H1 (cell line): ENCODE measurements at regions not wholly inside any gene's neighbourhood (a gene's known extent, or its start where the extent isn't known, plus 50 kb on each side); places are given as distances from the start of the nearest gene placed in this dataset.
A peak's percentile ranks its signal among the peaks of the same experiment; 100 is the strongest.

Experiments
- CTCF ChIA-PET: fragments of 300-600 bp; sonication (Branson Sonifier 250); formaldehyde crosslinking; loops from one replicate; lab custom pipeline; 2021; ENCODE audit not compliant: partially characterized antibody; lab: Charles Lee
- POLR2A ChIA-PET: fragments of 300-600 bp; sonication (Branson Sonifier 250); formaldehyde crosslinking; loops from one replicate; lab custom pipeline; 2021; ENCODE audit warnings: inconsistent platforms; ENCODE audit not compliant: partially characterized antibody; lab: Charles Lee
- DNase-seq, 2 experiments: peaks; one replicate each; pipeline versions ENCODE4 v3.0.0 to v3.0.0-alpha.2; 2010 to 2022; ENCODE audit warnings: low spot score in 2 of 2, low read depth in 1 of 2, mixed read lengths in 1 of 2
- FAIRE-seq: peaks from 2 replicates; lab custom pipeline; 2011; peaks lifted over from hg19 to GRCh38; lab: Jason Lieb, UNC
- H2AFZ ChIP-seq: 2 replicates; pipeline ENCODE4 v1.8.1; 2012; ENCODE audit warnings: low read length, inconsistent platforms
- H2AK5ac ChIP-seq: 2 replicates; pipeline ENCODE4 v1.6.1; 2013; ENCODE audit warnings: low read depth, low read length
- H2BK120ac ChIP-seq: replicated peaks from 2 replicates; pipeline ENCODE3; 2013; ENCODE audit warnings: low read depth, low read length, inconsistent platforms
- H2BK12ac ChIP-seq: 2 replicates; pipeline ENCODE4 v1.6.1; 2013; ENCODE audit warnings: low read depth, low read length
- H2BK15ac ChIP-seq: 2 replicates; pipeline ENCODE4 v1.6.1; 2013; ENCODE audit warnings: low read length
- H2BK20ac ChIP-seq: 2 replicates; pipeline ENCODE4 v1.6.1; 2013; ENCODE audit warnings: low read length
- H2BK5ac ChIP-seq: 2 replicates; pipeline ENCODE4 v1.6.1; 2013; ENCODE audit warnings: low read depth, low read length
- H3K14ac ChIP-seq: 2 replicates; pipeline ENCODE4 v1.6.1; 2013; ENCODE audit warnings: inconsistent platforms; ENCODE audit not compliant: insufficient read length
- H3K18ac ChIP-seq: 2 replicates; pipeline ENCODE4 v1.6.1; 2013; ENCODE audit warnings: low read length; ENCODE audit errors: extremely low read depth
- H3K23ac ChIP-seq: 2 replicates; pipeline ENCODE4 v1.6.1; 2013; ENCODE audit warnings: inconsistent platforms; ENCODE audit not compliant: insufficient read length
- H3K23me2 ChIP-seq: 2 replicates; pipeline ENCODE4 v1.6.1; 2013; ENCODE audit warnings: low read depth, low read length
- H3K27ac ChIP-seq: 2 replicates; pipeline ENCODE4 v1.6.1; 2011; ENCODE audit warnings: low read depth, low read length, inconsistent platforms
- H3K27me3 ChIP-seq, 4 experiments: replicated peaks in 1 of 4; 1 replicate in 1 of 4; 2 replicates in 3 of 4; pipeline versions ENCODE4 v1.6.1 to v1.8.1; 2011 to 2013; ENCODE audit warnings: low read length in 3 of 4, mild to moderate bottlenecking in 3 of 4, inconsistent platforms in 2 of 4, mixed read lengths in 2 of 4, moderate library complexity in 1 of 4; ENCODE audit not compliant: control insufficient read depth in 3 of 4, insufficient read depth in 3 of 4; ENCODE audit errors: extremely low read depth in 1 of 4
- H3K36me3 ChIP-seq, 4 experiments: 2 replicates each; pipeline versions ENCODE4 v1.6.1 to v1.8.1; 2011 to 2013; ENCODE audit warnings: mild to moderate bottlenecking in 4 of 4, low read length in 3 of 4, moderate library complexity in 2 of 4, control low read depth in 1 of 4, inconsistent platforms in 1 of 4; ENCODE audit not compliant: insufficient read depth in 4 of 4, control insufficient read depth in 2 of 4
- H3K4ac ChIP-seq: replicated peaks from 2 replicates; pipeline ENCODE3; 2013; ENCODE audit warnings: low read length, low read depth, mixed read lengths, inconsistent platforms; ENCODE audit not compliant: insufficient read length
- H3K4me1 ChIP-seq, 4 experiments: replicated peaks in 1 of 4; 1 replicate in 1 of 4; 2 replicates in 3 of 4; pipeline versions ENCODE4 v1.6.1 to v1.8.1; 2011 to 2013; ENCODE audit warnings: low read length in 3 of 4, inconsistent platforms in 2 of 4, mixed read lengths in 1 of 4; ENCODE audit not compliant: insufficient read depth in 4 of 4, control insufficient read depth in 3 of 4
- H3K4me2 ChIP-seq, 2 experiments: 2 replicates each; pipeline versions ENCODE4 v1.6.1 to v1.8.1; 2011 to 2013; ENCODE audit warnings: low read depth in 2 of 2, low read length in 2 of 2, control low read depth in 1 of 2, inconsistent platforms in 1 of 2, mild to moderate bottlenecking in 1 of 2; ENCODE audit not compliant: insufficient read depth in 1 of 2
- H3K4me3 ChIP-seq, 4 experiments: fragments of 200-600, 300-600 bp in 1 of 4; sonication (generic), shearing (Covaris generic), sonication (Bioruptor Twin) in 1 of 4; 2 replicates each; pipeline versions ENCODE4 v1.5.1 to v1.8.1; 2011 to 2016; ENCODE audit warnings: low read length in 4 of 4, low read depth in 3 of 4, control low read depth in 2 of 4, inconsistent platforms in 2 of 4, mild to moderate bottlenecking in 2 of 4, mixed read lengths in 1 of 4, moderate library complexity in 1 of 4; ENCODE audit not compliant: insufficient read depth in 2 of 4; ENCODE audit errors: extremely low read depth in 1 of 4
- H3K56ac ChIP-seq: replicated peaks from 2 replicates; pipeline ENCODE3; 2013; ENCODE audit warnings: low read depth, mild to moderate bottlenecking, mixed read lengths, low read length, inconsistent platforms; ENCODE audit not compliant: insufficient read length
- H3K79me1 ChIP-seq: 2 replicates; pipeline ENCODE4 v1.6.1; 2013; ENCODE audit warnings: low read depth, low read length, control low read depth
- H3K79me2 ChIP-seq, 2 experiments: 2 replicates each; pipeline versions ENCODE4 v1.6.1 to v1.8.1; 2012 to 2013; ENCODE audit warnings: low read length in 2 of 2, mild to moderate bottlenecking in 2 of 2, inconsistent platforms in 1 of 2; ENCODE audit not compliant: insufficient read depth in 2 of 2, control insufficient read depth in 1 of 2
- H3K9ac ChIP-seq, 4 experiments: replicated peaks in 1 of 4; 1 replicate in 1 of 4; 2 replicates in 3 of 4; pipeline versions ENCODE4 v1.6.1 to v1.8.1; 2011 to 2013; ENCODE audit warnings: low read depth in 3 of 4, low read length in 3 of 4, control low read depth in 2 of 4, mild to moderate bottlenecking in 2 of 4, moderate library complexity in 2 of 4, inconsistent platforms in 1 of 4; ENCODE audit errors: extremely low read depth in 1 of 4
- H3K9me3 ChIP-seq, 2 experiments: 2 replicates each; pipeline versions ENCODE4 v1.6.1 to v1.8.1; 2012 to 2013; ENCODE audit warnings: mild to moderate bottlenecking in 2 of 2, moderate library complexity in 2 of 2, control low read depth in 1 of 2, inconsistent platforms in 1 of 2, low read depth in 1 of 2, low read length in 1 of 2, mixed read lengths in 1 of 2; ENCODE audit not compliant: insufficient read depth in 2 of 2
- H4K20me1 ChIP-seq, 2 experiments: replicated peaks in 1 of 2; 2 replicates each; pipeline versions ENCODE3 to v1.8.1; 2011 to 2013; ENCODE audit warnings: inconsistent platforms in 2 of 2, low read length in 2 of 2, mild to moderate bottlenecking in 1 of 2; ENCODE audit not compliant: insufficient read depth in 2 of 2, control insufficient read depth in 1 of 2
- H4K5ac ChIP-seq: 2 replicates; pipeline ENCODE4 v1.6.1; 2013; ENCODE audit warnings: low read length, low read depth, mixed read lengths, inconsistent platforms; ENCODE audit not compliant: insufficient read length
- H4K8ac ChIP-seq: 2 replicates; pipeline ENCODE4 v1.8.0; 2013; ENCODE audit warnings: mild to moderate bottlenecking, moderate library complexity, low read length, inconsistent platforms; ENCODE audit not compliant: insufficient read depth; ENCODE audit errors: extremely low read depth
- H4K91ac ChIP-seq: replicated peaks from 2 replicates; pipeline ENCODE3; 2013; ENCODE audit warnings: low read length, mixed read lengths, inconsistent platforms; ENCODE audit not compliant: insufficient read length
- BCL11A ChIP-seq, 2 experiments: IDR thresholded peaks; one replicate each; pipeline ENCODE4 v1.6.1; 2011; ENCODE audit warnings: low read depth in 2 of 2, low read length in 2 of 2, mild to moderate bottlenecking in 2 of 2
- GTF2F1 ChIP-seq: IDR thresholded peaks from 2 replicates; pipeline ENCODE4 v1.6.1; 2012; ENCODE audit warnings: low read depth, low read length, improper control_type of control experiment, borderline replicate concordance
- HDAC6 ChIP-seq: IDR thresholded peaks from one replicate; pipeline ENCODE4 v1.7.1; 2012; ENCODE audit warnings: low read depth, mild to moderate bottlenecking, inconsistent platforms, low read length, moderate library complexity
- JUN ChIP-seq: IDR thresholded peaks from 2 replicates; pipeline ENCODE4 v1.6.1; 2011; ENCODE audit warnings: low read depth, mild to moderate bottlenecking, improper control_type of control experiment, low read length
- KDM4A ChIP-seq: IDR thresholded peaks from one replicate; pipeline ENCODE4 v1.7.1; 2012; ENCODE audit warnings: low read depth, mild to moderate bottlenecking, moderate library complexity, low read length, inconsistent platforms; ENCODE audit not compliant: severe bottlenecking
- POLR2AphosphoS5 ChIP-seq: IDR thresholded peaks from 2 replicates; pipeline ENCODE4 v1.6.1; 2011; ENCODE audit warnings: low read depth, low read length
- SIRT6 ChIP-seq: IDR thresholded peaks from one replicate; pipeline ENCODE4 v1.7.1; 2012; ENCODE audit warnings: low read length, inconsistent platforms
- TAF1 ChIP-seq: IDR thresholded peaks from 2 replicates; pipeline ENCODE4 v1.6.1; 2011; ENCODE audit warnings: mild to moderate bottlenecking, low read depth, low read length
- TBP ChIP-seq: IDR thresholded peaks from 2 replicates; pipeline ENCODE4 v1.6.1; 2011; ENCODE audit warnings: low read depth, low read length, improper control_type of control experiment
- TCF12 ChIP-seq: IDR thresholded peaks from 2 replicates; pipeline ENCODE4 v1.6.1; 2011; ENCODE audit warnings: low read depth, mild to moderate bottlenecking, low read length
- TEAD4 ChIP-seq: IDR thresholded peaks from 2 replicates; pipeline ENCODE4 v1.6.1; 2012; ENCODE audit warnings: low read depth, low read length, inconsistent platforms, mixed read lengths
- YY1 ChIP-seq: IDR thresholded peaks from 2 replicates; pipeline ENCODE4 v1.6.1; 2011; ENCODE audit warnings: low read depth, mild to moderate bottlenecking, low read length
- WGBS, 2 experiments: shearing (Covaris generic) in 1 of 2; methylation state at CpG; one replicate each; pipeline versions ENCODE4 v1.1.6 to v1.1.7; 2013 to 2015; ENCODE audit warnings: low lambda C conversion rate in 2 of 2, mixed read lengths in 2 of 2, inconsistent platforms in 1 of 2, low coverage in 1 of 2, missing lambda C conversion rate in 1 of 2; ENCODE audit not compliant: insufficient replicate concordance in 2 of 2, insufficient coverage in 1 of 2, insufficient read length in 1 of 2; ENCODE audit errors: extremely low coverage in 1 of 2, missing lambda C conversion rate in 1 of 2; 5-methylcytosine and 5-hydroxymethylcytosine counted together
- TF ChIP-seq, protein P1 (sequence below), 3 experiments: IDR thresholded peaks; 1 replicate in 2 of 3; 2 replicates in 1 of 3; pipeline versions ENCODE4 v1.5.1 to v1.6.1; 2011; ENCODE audit warnings: low read length in 3 of 3, mild to moderate bottlenecking in 3 of 3, inconsistent platforms in 2 of 3, low read depth in 1 of 3, moderate library complexity in 1 of 3; ENCODE audit not compliant: insufficient read depth in 1 of 3; ENCODE audit errors: control extremely low read depth in 1 of 3

- Histone ChIP-seq H2BK12ac (no peak overlapping the region), H2AK5ac (no peak overlapping the region), H3K4ac (no peak overlapping the region), H3K79me2 (no peaks in the 10 kb centered on the region), H3K36me3 (no peaks in the 10 kb centered on the region), H3K27ac (no peak overlapping the region), H3K27me3 (no peaks in the 10 kb centered on the region), H3K56ac (no peak overlapping the region), H3K14ac (no peak overlapping the region), H4K8ac (no peak overlapping the region; the same call in 1 of the 2 replicates), H2BK120ac (no peak overlapping the region), H3K23me2 (no peaks in the 10 kb centered on the region; the same call in 1 of the 2 replicates), H3K4me2 (peak overlapping the region; percentile 38 to 56; a peak in 3 of 4 replicates), H3K4me3 (peak overlapping the region in 1 of 4 experiments; percentile 22; a peak in 2 of 8 replicates), H2BK20ac (no peak overlapping the region; the same call in 1 of the 2 replicates), H3K79me1 (no peaks in the 10 kb centered on the region), H3K18ac (no peak overlapping the region; the same call in 1 of the 2 replicates), H3K9me3 (no peaks in the 10 kb centered on the region), H2AFZ (no peak overlapping the region), H2BK5ac (no peak overlapping the region), H3K4me1 (peaks cover 4 to 33% (median 22%) of the 10 kb centered on the region in 4 experiments), H4K5ac (no peak overlapping the region), H3K23ac (no peak overlapping the region), H3K9ac (no peak overlapping the region), H4K20me1 (no peaks in the 10 kb centered on the region), H2BK15ac (no peak overlapping the region), H4K91ac (no peak overlapping the region)
- POLR2A ChIA-PET, result interaction anchor here (0.6 to 1.2 kb wide), 3 partner anchors 13 to 61 kb away, joined by 3 read pairs; no protein-coding TSS in a partner anchor
- FAIRE-seq (peak; percentile 32), DNase-seq (no peak)
- 34% methylated on average over 6 of the region's 6 CpGs; no CpG with 5 or more reads in 1 of the 2 experiments for WGBS, 2 experiments
- CTCF ChIA-PET, result interaction anchor here (0.7 to 1.9 kb wide), 4 partner anchors 14 to 225 kb away, joined by 3 to 6 read pairs (median 3); no protein-coding TSS in a partner anchor
- TF ChIP-seq JUN, result no peak
- no peak for TF ChIP-seq POLR2AphosphoS5
- no peak for TF ChIP-seq TCF12
- no peak for TF ChIP-seq SIRT6
- no peak for TF ChIP-seq TEAD4
- TF ChIP-seq YY1, result no peak
- TF ChIP-seq HDAC6, result no peak
- TF ChIP-seq BCL11A (IDR thresholded peaks at IDR 0.05; ENCODE audit: low read depth in 2 of 2, low read length in 2 of 2), result no peak
- TF ChIP-seq, protein P1, sequence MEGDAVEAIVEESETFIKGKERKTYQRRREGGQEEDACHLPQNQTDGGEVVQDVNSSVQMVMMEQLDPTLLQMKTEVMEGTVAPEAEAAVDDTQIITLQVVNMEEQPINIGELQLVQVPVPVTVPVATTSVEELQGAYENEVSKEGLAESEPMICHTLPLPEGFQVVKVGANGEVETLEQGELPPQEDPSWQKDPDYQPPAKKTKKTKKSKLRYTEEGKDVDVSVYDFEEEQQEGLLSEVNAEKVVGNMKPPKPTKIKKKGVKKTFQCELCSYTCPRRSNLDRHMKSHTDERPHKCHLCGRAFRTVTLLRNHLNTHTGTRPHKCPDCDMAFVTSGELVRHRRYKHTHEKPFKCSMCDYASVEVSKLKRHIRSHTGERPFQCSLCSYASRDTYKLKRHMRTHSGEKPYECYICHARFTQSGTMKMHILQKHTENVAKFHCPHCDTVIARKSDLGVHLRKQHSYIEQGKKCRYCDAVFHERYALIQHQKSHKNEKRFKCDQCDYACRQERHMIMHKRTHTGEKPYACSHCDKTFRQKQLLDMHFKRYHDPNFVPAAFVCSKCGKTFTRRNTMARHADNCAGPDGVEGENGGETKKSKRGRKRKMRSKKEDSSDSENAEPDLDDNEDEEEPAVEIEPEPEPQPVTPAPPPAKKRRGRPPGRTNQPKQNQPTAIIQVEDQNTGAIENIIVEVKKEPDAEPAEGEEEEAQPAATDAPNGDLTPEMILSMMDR (IDR thresholded peaks at IDR 0.05; ENCODE audit: control extremely low read depth in 1 of 3, insufficient read depth in 1 of 3, low read depth in 1 of 3, low read length in 3 of 3), result no peak
- TF ChIP-seq GTF2F1, result no peak
- TF ChIP-seq TBP, result no peak
- TF ChIP-seq KDM4A, result no peak
- TF ChIP-seq TAF1, result no peak
Observed at GRCh38 chr7:21029006-21029405, 242.3 kb upstream of the SP8 start.
